ENCODE measurements at regions not wholly inside any gene's neighbourhood (a gene's known extent, or its start where the extent isn't known, plus 50 kb on each side); places are given as distances from the start of the nearest gene placed in this dataset.
"Not testable (repeated sequence)": the region's sequence is repeated elsewhere in the genome, so short reads cannot be mapped to it uniquely, and the experiment has no call there.

- DNase-seq = no peak
These were observed 767.3 kb downstream of the FAM181B start for GRCh38 chr11:81966340-81966739.

GRCh38 chr11:81963018-81963417 is 770.6 kb downstream of the FAM181B start:
- no peak for DNase-seq

- DNase-seq = no peak
These were observed 773.2 kb downstream of the FAM181B start for GRCh38 chr11:81960443-81960842.

- DNase-seq = no peak
These were observed 774.3 kb downstream of the FAM181B start for GRCh38 chr11:81959341-81959740.

GRCh38 chr11:81954301-81954700 is 779.4 kb downstream of the FAM181B start:
- DNase-seq = not testable (repeated sequence)

GRCh38 chr11:81946831-81947230 is 786.8 kb downstream of the FAM181B start:
- no peak for DNase-seq

- no peak for DNase-seq
These were observed 791.0 kb downstream of the FAM181B start for GRCh38 chr11:81942646-81943045.

GRCh38 chr11:81941998-81942397 is 791.7 kb downstream of the FAM181B start:
- DNase-seq = no peak

GRCh38 chr11:81932303-81932702 is 801.4 kb downstream of the FAM181B start:
- no peak for DNase-seq

- no peak for DNase-seq
These were observed 813.5 kb downstream of the FAM181B start for GRCh38 chr11:81920205-81920604.

GRCh38 chr11:81916451-81916850 is 817.2 kb downstream of the FAM181B start:
- no peak for DNase-seq

- no peak for DNase-seq
These were observed 818.6 kb downstream of the FAM181B start for GRCh38 chr11:81915045-81915444.

- DNase-seq = no peak
These were observed 819.9 kb downstream of the FAM181B start for GRCh38 chr11:81913793-81914192.

- DNase-seq = no peak
These were observed 825.7 kb downstream of the FAM181B start for GRCh38 chr11:81907996-81908395.

GRCh38 chr11:81899156-81899555 is 834.5 kb downstream of the FAM181B start:
- DNase-seq = no peak

- no peak for DNase-seq
These were observed 836.0 kb downstream of the FAM181B start for GRCh38 chr11:81897639-81898038.

- DNase-seq = no peak
These were observed 838.4 kb downstream of the FAM181B start for GRCh38 chr11:81895258-81895657.

GRCh38 chr11:81892770-81893635 is 840.7 kb downstream of the FAM181B start:
- DNase-seq = no peak

- no peak for DNase-seq
These were observed 845.3 kb downstream of the FAM181B start for GRCh38 chr11:81888391-81888790.

- DNase-seq = no peak
These were observed 846.0 kb downstream of the FAM181B start for GRCh38 chr11:81887671-81888070.

- no peak for DNase-seq
These were observed 847.1 kb downstream of the FAM181B start for GRCh38 chr11:81886406-81887075.

- DNase-seq = peak; percentile 30
These were observed 859.0 kb downstream of the FAM181B start for GRCh38 chr11:81874635-81875034.

GRCh38 chr11:81870815-81871214 is 862.8 kb downstream of the FAM181B start:
- DNase-seq = no peak

- DNase-seq = no peak
These were observed 863.6 kb downstream of the FAM181B start for GRCh38 chr11:81870066-81870412.

All from central memory CD4-positive, alpha-beta T cell (primary cell).